WI38 (cell line): ENCODE measurements at regions not wholly inside any gene's neighbourhood (a gene's known extent, or its start where the extent isn't known, plus 50 kb on each side); places are given as distances from the start of the nearest gene placed in this dataset.

Experiments used
- H3K4me3 ChIP-seq: 2 replicates; pipeline ENCODE4 v1.5.1; 2011; ENCODE audit warnings: low read depth, mild to moderate bottlenecking, control low read depth, low read length
- CTCF ChIP-seq: IDR thresholded peaks from 2 replicates; pipeline ENCODE4 v1.5.1; 2012; ENCODE audit warnings: low read depth, mild to moderate bottlenecking, control low read depth, low read length

- TF ChIP-seq CTCF: no peak
- no peak overlapping the region for H3K4me3 ChIP-seq
These were observed 174.1 kb upstream of the CXCL13 start for GRCh38 chr4:77431546-77431945.

- no peak for TF ChIP-seq CTCF
- H3K4me3 ChIP-seq: no peak overlapping the region
These were observed 172.8 kb upstream of the CXCL13 start for GRCh38 chr4:77432717-77433417.

- TF ChIP-seq CTCF: no peak
- no peak overlapping the region for H3K4me3 ChIP-seq
These were observed 172.2 kb upstream of the CXCL13 start for GRCh38 chr4:77433418-77433733.

GRCh38 chr4:77434299-77435092, 171.1 kb upstream of the CXCL13 start:
- no peak overlapping the region for H3K4me3 ChIP-seq
- no peak for TF ChIP-seq CTCF

- no peak for TF ChIP-seq CTCF
- H3K4me3 ChIP-seq: no peak overlapping the region
These were observed 168.5 kb upstream of the CXCL13 start for GRCh38 chr4:77437079-77437478.

- TF ChIP-seq CTCF: no peak
- no peak overlapping the region for H3K4me3 ChIP-seq
These were observed 167.1 kb upstream of the CXCL13 start for GRCh38 chr4:77438549-77438948.

- TF ChIP-seq CTCF: no peak
These were observed 161.7 kb upstream of the CXCL13 start for GRCh38 chr4:77443941-77444340.

More at GRCh38 chr4:77443941-77444340, 161.7 kb upstream of the CXCL13 start:
- H3K4me3 ChIP-seq: no peak overlapping the region
